Sigmoid colon (tissue), 6 donors: ENCODE measurements at regions not wholly inside any gene's neighbourhood (a gene's known extent, or its start where the extent isn't known, plus 50 kb on each side); places are given as distances from the start of the nearest gene placed in this dataset.

Experiments used
- DNase-seq: peaks from one replicate; pipeline ENCODE4 v3.0.0-alpha.2; 2019
- H3K27ac ChIP-seq, 4 donors: fragments of 200-600 bp; sonication (generic); one replicate each; pipeline ENCODE4 v1.5.1; 2016 to 2019; ENCODE audit warnings: mild to moderate bottlenecking in 1 of 4
- H3K27me3 ChIP-seq, 3 donors: fragments of 200-600 bp; sonication (generic); one replicate each; pipeline ENCODE4 v1.5.1; 2019; ENCODE audit warnings: mild to moderate bottlenecking in 1 of 3
- H3K36me3 ChIP-seq, 4 donors: fragments of 200-600 bp; sonication (generic); one replicate each; pipeline ENCODE4 v1.5.1; 2016 to 2019
- H3K4me1 ChIP-seq, 4 donors: fragments of 200-600 bp; sonication (generic); one replicate each; pipeline ENCODE4 v1.5.1; 2017 to 2019
- H3K4me3 ChIP-seq, 4 donors: fragments of 200-600 bp; sonication (generic); one replicate each; pipeline ENCODE4 v1.5.1; 2017 to 2019; ENCODE audit warnings: mild to moderate bottlenecking in 2 of 4, moderate library complexity in 1 of 4
- H3K9me3 ChIP-seq, 4 donors: fragments of 200-600 bp in 3 of 4; sonication (generic) in 3 of 4; one replicate each; pipeline versions ENCODE4 v1.5.1 to v1.6.1; 2013 to 2019
- EP300 ChIP-seq, 4 donors: sonication (generic); formaldehyde crosslinking; IDR thresholded peaks; one replicate each; pipeline ENCODE4 v1.6.1; 2017; ENCODE audit warnings: antibody characterized with exemption in 4 of 4
- POLR2A ChIP-seq, 2 donors: fragments of 450-650 bp; IDR thresholded peaks; one replicate each; pipeline ENCODE4 v1.6.1; 2016; ENCODE audit warnings: antibody characterized with exemption in 2 of 2, mild to moderate bottlenecking in 2 of 2, moderate library complexity in 2 of 2
- POLR2AphosphoS5 ChIP-seq, 4 donors: sonication (generic); formaldehyde crosslinking; IDR thresholded peaks; one replicate each; pipeline ENCODE4 v1.6.1; 2017; ENCODE audit warnings: antibody characterized with exemption in 4 of 4
- WGBS, 2 donors: extraction: QIAGEN DNeasy Blood & Tissue Kit; methylation state at CpG; one replicate each; pipeline ENCODE4 v1.1.7; 2013; 5-methylcytosine and 5-hydroxymethylcytosine counted together
- intact Hi-C: fragments of 100-400 bp; cut with DNase I; formaldehyde crosslinking; loops from one replicate; pipeline ENCODE4 v1.15.1; 2023
- TF ChIP-seq, protein P1 (sequence below), 4 experiments: fragments of 450-650 bp in 3 of 4; fragments of 200-600 bp in 1 of 4; IDR thresholded peaks; one replicate each; pipeline ENCODE4 v1.5.1; 2016 to 2019; ENCODE audit warnings: antibody characterized with exemption in 4 of 4, mild to moderate bottlenecking in 3 of 4, moderate library complexity in 2 of 4
- donor health status: healthy with polysubstance abuse.
- donor health status: healthy.

DNA sequence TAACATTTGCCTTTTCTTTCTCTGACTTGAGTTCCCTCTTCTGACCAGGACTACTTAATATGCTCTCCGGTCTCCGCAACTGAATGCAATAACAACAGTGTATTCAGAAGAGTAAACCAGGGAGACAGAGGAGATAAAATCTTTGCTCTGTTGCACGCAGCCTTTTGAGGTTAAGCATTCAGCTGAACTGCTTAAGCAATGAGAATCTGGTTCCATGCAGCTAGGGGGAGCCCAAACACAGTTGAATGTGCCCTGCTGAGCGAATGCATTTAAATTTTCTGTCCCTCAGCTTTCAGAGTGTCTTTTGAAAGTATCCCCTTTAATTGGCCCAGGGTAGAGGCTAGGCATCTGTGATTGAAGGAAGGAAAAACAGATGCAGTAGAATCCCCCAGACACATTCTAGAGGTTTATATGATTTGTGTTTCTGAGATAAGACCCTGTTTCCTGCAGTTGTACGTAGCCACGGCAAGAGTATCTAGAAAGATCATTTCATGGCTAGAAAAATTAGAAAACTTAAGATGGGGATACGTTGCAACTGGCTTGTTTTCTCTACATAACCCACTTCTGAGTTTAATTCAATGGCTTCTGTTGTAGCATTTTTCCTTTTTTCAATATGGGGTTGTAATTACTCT, 309.6 kb downstream of the TUSC7 start:
- WGBS, 2 donors: 16 to 19% methylated on average over 7 of the region's 7 CpGs
- intact Hi-C loops: loop anchor here (1.0 to 10.0 kb wide), 3 partner anchors 244 to 978 kb away; no protein-coding TSS in a partner anchor
- Histone ChIP-seq H3K4me1 (no peaks in the 10 kb centered on the region), H3K36me3 (no peaks in the 10 kb centered on the region), H3K27me3 (no peaks in the 10 kb centered on the region), H3K27ac (no peak overlapping the region), H3K4me3 (no peak overlapping the region), H3K9me3 (no peaks in the 10 kb centered on the region)
- peak; percentile 75 for DNase-seq
- TF ChIP-seq, protein P1, sequence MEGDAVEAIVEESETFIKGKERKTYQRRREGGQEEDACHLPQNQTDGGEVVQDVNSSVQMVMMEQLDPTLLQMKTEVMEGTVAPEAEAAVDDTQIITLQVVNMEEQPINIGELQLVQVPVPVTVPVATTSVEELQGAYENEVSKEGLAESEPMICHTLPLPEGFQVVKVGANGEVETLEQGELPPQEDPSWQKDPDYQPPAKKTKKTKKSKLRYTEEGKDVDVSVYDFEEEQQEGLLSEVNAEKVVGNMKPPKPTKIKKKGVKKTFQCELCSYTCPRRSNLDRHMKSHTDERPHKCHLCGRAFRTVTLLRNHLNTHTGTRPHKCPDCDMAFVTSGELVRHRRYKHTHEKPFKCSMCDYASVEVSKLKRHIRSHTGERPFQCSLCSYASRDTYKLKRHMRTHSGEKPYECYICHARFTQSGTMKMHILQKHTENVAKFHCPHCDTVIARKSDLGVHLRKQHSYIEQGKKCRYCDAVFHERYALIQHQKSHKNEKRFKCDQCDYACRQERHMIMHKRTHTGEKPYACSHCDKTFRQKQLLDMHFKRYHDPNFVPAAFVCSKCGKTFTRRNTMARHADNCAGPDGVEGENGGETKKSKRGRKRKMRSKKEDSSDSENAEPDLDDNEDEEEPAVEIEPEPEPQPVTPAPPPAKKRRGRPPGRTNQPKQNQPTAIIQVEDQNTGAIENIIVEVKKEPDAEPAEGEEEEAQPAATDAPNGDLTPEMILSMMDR (IDR thresholded peaks at IDR 0.05): peak; percentile 51 to 85 (median 71)
- TF ChIP-seq POLR2A (IDR thresholded peaks at IDR 0.05): no peak
- TF ChIP-seq EP300 (IDR thresholded peaks at IDR 0.05): no peak
- no peak for TF ChIP-seq POLR2AphosphoS5 (IDR thresholded peaks at IDR 0.05)

GRCh38 chr3:117026401-117026800, 316.8 kb downstream of the TUSC7 start:
- Histone ChIP-seq H3K36me3 (no peaks in the 10 kb centered on the region), H3K4me3 (no peak overlapping the region), H3K27me3 (no peaks in the 10 kb centered on the region), H3K9me3 (no peaks in the 10 kb centered on the region), H3K27ac (no peak overlapping the region), H3K4me1 (no peaks in the 10 kb centered on the region)
- intact Hi-C loops: no loop called here
- 97 to 98% methylated on average over 22 of the region's 22 CpGs for WGBS, 2 donors
- DNase-seq: no peak
- TF ChIP-seq POLR2AphosphoS5 (IDR thresholded peaks at IDR 0.05): no peak

DNA sequence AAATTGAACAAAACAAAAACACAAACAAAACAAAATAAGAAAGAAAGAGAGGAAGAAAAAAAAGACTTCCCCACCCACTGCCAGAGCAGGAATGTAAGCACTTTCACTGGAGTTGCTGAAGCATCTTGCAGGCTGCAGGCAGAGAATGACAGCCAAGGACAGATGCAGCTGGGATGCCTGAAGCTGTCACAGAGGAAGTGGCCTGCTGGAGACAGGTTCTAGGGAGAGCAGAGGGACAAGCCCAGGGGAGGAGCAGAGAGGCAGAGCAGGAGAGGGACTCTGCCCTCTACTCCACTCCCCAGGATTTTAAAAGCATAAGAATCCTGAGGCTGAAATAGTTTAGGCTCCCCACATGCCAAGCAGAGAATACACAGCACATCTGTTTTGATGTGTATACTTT, 326.2 kb downstream of the TUSC7 start:
- Histone ChIP-seq H3K27ac (peak overlapping the region in 3 of 4 donors; percentile 29 to 46 (median 45)), H3K27me3 (no peaks in the 10 kb centered on the region), H3K36me3 (no peaks in the 10 kb centered on the region), H3K4me3 (no peak overlapping the region), H3K9me3 (no peaks in the 10 kb centered on the region), H3K4me1 (peaks cover 0 to 13% (median 6%) of the 10 kb centered on the region in 4 donors)
- no peak for TF ChIP-seq EP300 (IDR thresholded peaks at IDR 0.05)
- TF ChIP-seq, protein P1 (IDR thresholded peaks at IDR 0.05): no peak
- TF ChIP-seq POLR2AphosphoS5 (IDR thresholded peaks at IDR 0.05): no peak
- TF ChIP-seq POLR2A (IDR thresholded peaks at IDR 0.05): no peak
- intact Hi-C loops: no loop called here
- peak; percentile 72 for DNase-seq

DNA sequence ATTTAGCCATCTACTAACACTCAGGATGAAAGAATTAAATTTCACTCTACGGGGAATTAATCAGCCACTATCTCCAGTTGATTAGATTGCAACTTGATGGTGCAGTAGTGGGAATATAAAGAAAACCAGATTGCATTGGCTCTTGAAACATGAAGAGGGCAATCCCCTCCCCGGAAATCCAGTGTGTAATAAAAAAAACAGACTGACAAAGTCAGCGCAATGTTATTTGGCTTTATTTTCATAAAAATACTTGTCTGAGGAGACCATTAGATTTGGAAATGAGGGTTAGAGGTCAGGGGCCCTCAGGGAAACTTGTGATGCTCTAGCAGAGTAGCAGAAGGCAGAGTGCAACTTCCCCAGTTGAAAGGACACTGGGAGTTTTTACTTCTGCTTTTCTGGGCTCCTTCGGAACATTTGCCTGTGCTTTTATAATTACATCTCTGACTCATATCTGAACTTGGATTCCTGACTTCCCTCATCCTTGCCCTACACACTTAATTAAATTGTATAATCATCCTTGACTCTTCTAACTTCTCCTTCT, 326.8 kb downstream of the TUSC7 start:
- no peaks in the 10 kb centered on the region for H3K27me3 ChIP-seq
- H3K4me3 ChIP-seq: no peak overlapping the region
- intact Hi-C loops: no loop called here
- peak; percentile 84 for DNase-seq
- no peaks in the 10 kb centered on the region for H3K9me3 ChIP-seq
- 12 to 28% methylated on average over 4 of the region's 4 CpGs for WGBS, 2 donors
- H3K27ac ChIP-seq: peak overlapping the region; percentile 29 to 72 (median 37)
- H3K4me1 ChIP-seq: peaks cover 0 to 13% (median 6%) of the 10 kb centered on the region in 4 donors
- TF ChIP-seq POLR2A (IDR thresholded peaks at IDR 0.05): no peak
- TF ChIP-seq EP300 (IDR thresholded peaks at IDR 0.05): no peak
- TF ChIP-seq POLR2AphosphoS5 (IDR thresholded peaks at IDR 0.05): peak in 1 of 4 donors; percentile 43
- TF ChIP-seq, protein P1 (IDR thresholded peaks at IDR 0.05): no peak
- no peaks in the 10 kb centered on the region for H3K36me3 ChIP-seq

DNA sequence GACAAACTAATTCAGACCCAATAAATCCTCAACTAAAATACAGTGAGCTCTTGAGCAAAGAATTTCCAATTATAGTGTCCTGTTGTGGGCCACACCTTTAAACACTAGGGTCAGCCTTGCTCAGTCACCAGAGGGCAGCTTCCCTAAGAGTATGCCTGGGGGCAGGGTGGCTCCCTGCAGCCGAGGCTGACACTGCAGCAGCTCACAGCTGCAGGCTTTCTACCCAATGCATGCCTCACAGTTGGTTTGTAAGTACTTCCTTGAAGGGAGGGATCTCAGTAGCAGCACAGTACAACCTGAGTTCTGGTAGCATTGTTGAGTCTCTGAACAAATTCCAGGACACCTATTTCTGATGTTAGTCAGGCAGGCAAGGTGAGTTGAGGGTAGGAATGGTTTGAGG, 335.6 kb downstream of the TUSC7 start:
- no peak overlapping the region for H3K27ac ChIP-seq
- H3K36me3 ChIP-seq: no peaks in the 10 kb centered on the region
- no peaks in the 10 kb centered on the region for H3K27me3 ChIP-seq
- intact Hi-C loops: no loop called here
- TF ChIP-seq POLR2A (IDR thresholded peaks at IDR 0.05): no peak
- no peak for TF ChIP-seq POLR2AphosphoS5 (IDR thresholded peaks at IDR 0.05)
- TF ChIP-seq, protein P1 (IDR thresholded peaks at IDR 0.05): no peak
- no peak for TF ChIP-seq EP300 (IDR thresholded peaks at IDR 0.05)
- no peaks in the 10 kb centered on the region for H3K9me3 ChIP-seq
- no peak overlapping the region for H3K4me3 ChIP-seq
- no peaks in the 10 kb centered on the region for H3K4me1 ChIP-seq
- peak; percentile 66 for DNase-seq
- 0% methylated on average over 1 of the region's 1 CpG for WGBS, 2 donors
